EH (cell line): ENCODE measurements at regions not wholly inside any gene's neighbourhood (a gene's known extent, or its start where the extent isn't known, plus 50 kb on each side); places are given as distances from the start of the nearest gene placed in this dataset.
"Not testable (repeated sequence)": the region's sequence is repeated elsewhere in the genome, so short reads cannot be mapped to it uniquely, and the experiment has no call there.

Experiments
- DNase-seq: peaks from one replicate; pipeline ENCODE4 v3.0.0-alpha.2; 2015; ENCODE audit warnings: low read depth

- peak; percentile 52 for DNase-seq
Measured at GRCh38 chr4:60657041-60657440, 543.1 kb upstream of the ADGRL3 start.

GRCh38 chr4:60657807-60658206 is 542.3 kb upstream of the ADGRL3 start:
- peak; percentile 31 for DNase-seq

GRCh38 chr4:60663769-60664168 is 536.4 kb upstream of the ADGRL3 start:
- DNase-seq: no peak

GRCh38 chr4:60682901-60683300 is 517.2 kb upstream of the ADGRL3 start:
- DNase-seq: peak; percentile 92

- peak; percentile 98 for DNase-seq
Measured at GRCh38 chr4:60683357-60683756, 516.8 kb upstream of the ADGRL3 start.

- peak; percentile 95 for DNase-seq
Measured at GRCh38 chr4:60683973-60684372, 516.2 kb upstream of the ADGRL3 start.

- DNase-seq: not testable (repeated sequence)
Measured at GRCh38 chr4:60696062-60696461, 504.1 kb upstream of the ADGRL3 start.

GRCh38 chr4:60709061-60709460 is 491.1 kb upstream of the ADGRL3 start:
- no peak for DNase-seq

- DNase-seq: no peak
Measured at GRCh38 chr4:60718874-60719273, 481.3 kb upstream of the ADGRL3 start.

- peak; percentile 76 for DNase-seq
Measured at GRCh38 chr4:60721685-60722084, 478.4 kb upstream of the ADGRL3 start.

GRCh38 chr4:60723796-60724195 is 476.3 kb upstream of the ADGRL3 start:
- DNase-seq: peak; percentile 53

- peak; percentile 99 for DNase-seq
Measured at GRCh38 chr4:60724623-60725022, 475.5 kb upstream of the ADGRL3 start.

- peak; percentile 37 for DNase-seq
Measured at GRCh38 chr4:60726779-60727178, 473.3 kb upstream of the ADGRL3 start.

- peak; percentile 58 for DNase-seq
Measured at GRCh38 chr4:60729194-60729593, 470.9 kb upstream of the ADGRL3 start.

GRCh38 chr4:60729764-60730163 is 470.4 kb upstream of the ADGRL3 start:
- not testable (repeated sequence) for DNase-seq

- peak; percentile 53 for DNase-seq
Measured at GRCh38 chr4:60737858-60738257, 462.3 kb upstream of the ADGRL3 start.

- DNase-seq: peak; percentile 56
Measured at GRCh38 chr4:60743654-60744053, 456.5 kb upstream of the ADGRL3 start.

GRCh38 chr4:60744767-60745166 is 455.4 kb upstream of the ADGRL3 start:
- peak; percentile 56 for DNase-seq

- DNase-seq: no peak
Measured at GRCh38 chr4:60745800-60746571, 454.1 kb upstream of the ADGRL3 start.

- no peak for DNase-seq
Measured at GRCh38 chr4:60750962-60751361, 449.2 kb upstream of the ADGRL3 start.

GRCh38 chr4:60757986-60758680 is 442.0 kb upstream of the ADGRL3 start:
- DNase-seq: peak; percentile 59

- DNase-seq: no peak
Measured at GRCh38 chr4:60759518-60760245, 440.4 kb upstream of the ADGRL3 start.

GRCh38 chr4:60780874-60781273 is 419.3 kb upstream of the ADGRL3 start:
- DNase-seq: peak; percentile 73
